ENCODE measurements at regions not wholly inside any gene's neighbourhood (a gene's known extent, or its start where the extent isn't known, plus 50 kb on each side); places are given as distances from the start of the nearest gene placed in this dataset.

- H3K4me1 ChIP-seq: no peaks in the 10 kb centered on the region
- no peak overlapping the region for H3K27ac ChIP-seq
- H3K36me3 ChIP-seq: no peaks in the 10 kb centered on the region
- intact Hi-C loops (cut with DNase I): no loop called here
- DNase-seq (ENCODE audit: low spot score in 2 of 2): no peak
- H3K4me3 ChIP-seq: no peak overlapping the region
- no peaks in the 10 kb centered on the region for H3K27me3 ChIP-seq
- H3K9me3 ChIP-seq: no peaks in the 10 kb centered on the region
- no peak for TF ChIP-seq CTCF (IDR thresholded peaks at IDR 0.05)
Observed at GRCh38 chr18:57915248-57915647, 112.1 kb upstream of the ATP8B1 start.

DNA sequence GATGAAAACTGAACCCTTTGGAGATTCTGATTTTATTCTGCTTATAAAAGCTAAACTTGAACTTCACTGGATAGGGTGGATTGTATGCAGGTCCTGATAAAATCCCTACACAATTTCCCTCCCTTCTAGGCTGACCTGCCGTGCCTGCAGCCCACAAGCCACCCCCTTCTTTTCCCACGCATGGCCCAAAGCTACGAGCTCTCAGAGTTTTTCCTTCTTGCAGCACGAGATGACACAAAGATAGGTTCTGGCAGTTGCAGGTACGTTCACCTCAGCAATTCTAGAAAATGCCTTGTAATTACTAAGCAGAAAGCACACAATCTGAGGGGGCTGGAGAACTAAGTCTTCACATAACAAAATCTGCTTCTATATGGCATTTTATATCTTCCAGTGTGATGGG, 110.6 kb upstream of the ATP8B1 start:
- no peaks in the 10 kb centered on the region for H3K27me3 ChIP-seq
- no peak overlapping the region for H3K4me3 ChIP-seq
- no peaks in the 10 kb centered on the region for H3K9me3 ChIP-seq
- no peak for DNase-seq (ENCODE audit: low spot score in 2 of 2)
- no peak for TF ChIP-seq CTCF (IDR thresholded peaks at IDR 0.05)
- H3K4me1 ChIP-seq: no peaks in the 10 kb centered on the region
- no peak overlapping the region for H3K27ac ChIP-seq
- intact Hi-C loops (cut with DNase I): no loop called here
- no peaks in the 10 kb centered on the region for H3K36me3 ChIP-seq

GRCh38 chr18:57910817-57911216, 107.7 kb upstream of the ATP8B1 start:
- intact Hi-C loops (cut with DNase I): no loop called here
- Histone ChIP-seq H3K36me3 (no peaks in the 10 kb centered on the region), H3K27ac (no peak overlapping the region), H3K9me3 (no peaks in the 10 kb centered on the region), H3K4me1 (no peaks in the 10 kb centered on the region), H3K4me3 (no peak overlapping the region), H3K27me3 (no peaks in the 10 kb centered on the region)
- no peak for TF ChIP-seq CTCF (IDR thresholded peaks at IDR 0.05)
- no peak for DNase-seq (ENCODE audit: low spot score in 2 of 2)

DNA sequence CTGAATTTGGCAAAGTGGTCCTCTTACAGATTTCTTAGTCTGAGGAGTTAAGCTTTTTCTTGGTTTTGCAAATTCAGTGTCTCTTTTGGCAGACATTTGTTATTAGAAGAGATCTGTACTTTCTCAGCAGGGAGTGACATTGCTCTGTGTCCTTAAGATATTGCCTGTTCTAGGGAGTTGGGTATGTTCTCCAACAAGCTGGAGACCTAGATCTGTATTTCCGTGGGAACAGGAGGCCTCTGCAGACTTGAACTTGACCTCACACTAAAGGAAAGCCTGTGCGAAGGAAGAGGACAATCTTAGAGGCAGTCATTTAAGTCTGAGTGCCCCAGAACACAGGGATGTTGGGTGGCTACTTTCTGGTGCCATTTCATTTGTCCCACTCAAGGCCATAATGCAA, 107.0 kb upstream of the ATP8B1 start:
- no peaks in the 10 kb centered on the region for H3K27me3 ChIP-seq
- no peaks in the 10 kb centered on the region for H3K9me3 ChIP-seq
- no peak overlapping the region for H3K27ac ChIP-seq
- H3K36me3 ChIP-seq: no peaks in the 10 kb centered on the region
- intact Hi-C loops (cut with DNase I): no loop called here
- H3K4me3 ChIP-seq: no peak overlapping the region
- no peak for DNase-seq (ENCODE audit: low spot score in 2 of 2)
- no peak for TF ChIP-seq CTCF (IDR thresholded peaks at IDR 0.05)
- no peaks in the 10 kb centered on the region for H3K4me1 ChIP-seq

- intact Hi-C loops (cut with DNase I): no loop called here
- no peaks in the 10 kb centered on the region for H3K27me3 ChIP-seq
- DNase-seq (ENCODE audit: low spot score in 2 of 2): no peak
Observed at GRCh38 chr18:57909620-57910019, 106.5 kb upstream of the ATP8B1 start.

More at GRCh38 chr18:57909620-57910019, 106.5 kb upstream of the ATP8B1 start:
- no peak for TF ChIP-seq CTCF (IDR thresholded peaks at IDR 0.05)
- Histone ChIP-seq H3K9me3 (no peaks in the 10 kb centered on the region), H3K36me3 (no peaks in the 10 kb centered on the region), H3K4me1 (no peaks in the 10 kb centered on the region), H3K4me3 (no peak overlapping the region), H3K27ac (no peak overlapping the region)
